Pancreas (tissue), 10 donors: ENCODE measurements at regions not wholly inside any gene's neighbourhood (a gene's known extent, or its start where the extent isn't known, plus 50 kb on each side); places are given as distances from the start of the nearest gene placed in this dataset.

Experiments
- ATAC-seq, 4 donors: fragments of 200-7000 bp; cut with Tn5 transposase; one replicate each; pipeline versions ENCODE4 v1.8.0 to v1.9.1; 2020; ENCODE audit warnings: mild to moderate bottlenecking in 4 of 4, moderate library complexity in 4 of 4
- DNase-seq, 6 donors: peaks; one replicate each; pipeline ENCODE4 v3.0.0-alpha.2; 2020
- FAIRE-seq: peaks from 2 replicates; lab custom pipeline; 2012; peaks lifted over from hg19 to GRCh38; lab: Jason Lieb, UNC
- H3K27ac ChIP-seq, 4 donors: fragments of 200-600 bp; sonication (generic); 1 replicate in 3 of 4; 2 replicates in 1 of 4; pipeline versions ENCODE4 v1.5.0 to v1.8.0; 2020
- H3K27me3 ChIP-seq, 4 donors: fragments of 200-600 bp; one replicate each; pipeline ENCODE4 v1.8.0; 2021
- H3K36me3 ChIP-seq, 3 donors: fragments of 200-600 bp; sonication (generic) in 1 of 3; one replicate each; pipeline versions ENCODE4 v1.5.0 to v1.8.0; 2020 to 2021
- H3K4me1 ChIP-seq, 3 donors: fragments of 200-600 bp; one replicate each; pipeline ENCODE4 v1.8.0; 2021
- H3K4me3 ChIP-seq, 4 donors: fragments of 200-600 bp; sonication (generic) in 2 of 4; one replicate each; pipeline versions ENCODE4 v1.5.0 to v1.8.0; 2020 to 2021
- H3K9me3 ChIP-seq, 4 donors: fragments of 200-600 bp; one replicate each; pipeline ENCODE4 v1.8.0; 2021
- WGBS, 2 donors: extraction: QIAGEN DNeasy Blood & Tissue Kit; methylation state at CpG; one replicate each; pipeline ENCODE4 v1.1.7; 2013; 5-methylcytosine and 5-hydroxymethylcytosine counted together
- intact Hi-C, 3 donors: fragments of 100-400 bp; cut with DNase I; formaldehyde crosslinking; loops; one replicate each; pipeline versions ENCODE4 v1.11.1 to v1.14.2; 2022
- TF ChIP-seq, protein P1 (sequence below), 4 donors: fragments of 200-600 bp; sonication (generic) in 3 of 4; IDR thresholded peaks; one replicate each; pipeline versions ENCODE4 v1.5.0 to v1.8.0; 2021; ENCODE audit warnings: antibody characterized with exemption in 4 of 4
- donor health status: healthy with polysubstance abuse.
- donor health status: DM: no; HTN: no; CAD: no; lungs with moderate emphysema.
- donor health status: DM: no; HTN: no; CAD: no.
- donor health status: control.
- donor health status: control.
- donor health status: Bipolar disorder and iron deficiency.
- donor health status: DM: yes; HTN: yes; CAD: no.
- donor health status: DM: no; HTN: no; CAD: no.
- donor health status: DM: no; HTN: no; CAD: no.
- donor health status: DM: yes; HTN: yes; CAD: no.

GRCh38 chr9:31958572-31958971 is 425.9 kb upstream of the ACO1 start:
- TF ChIP-seq, protein P1, sequence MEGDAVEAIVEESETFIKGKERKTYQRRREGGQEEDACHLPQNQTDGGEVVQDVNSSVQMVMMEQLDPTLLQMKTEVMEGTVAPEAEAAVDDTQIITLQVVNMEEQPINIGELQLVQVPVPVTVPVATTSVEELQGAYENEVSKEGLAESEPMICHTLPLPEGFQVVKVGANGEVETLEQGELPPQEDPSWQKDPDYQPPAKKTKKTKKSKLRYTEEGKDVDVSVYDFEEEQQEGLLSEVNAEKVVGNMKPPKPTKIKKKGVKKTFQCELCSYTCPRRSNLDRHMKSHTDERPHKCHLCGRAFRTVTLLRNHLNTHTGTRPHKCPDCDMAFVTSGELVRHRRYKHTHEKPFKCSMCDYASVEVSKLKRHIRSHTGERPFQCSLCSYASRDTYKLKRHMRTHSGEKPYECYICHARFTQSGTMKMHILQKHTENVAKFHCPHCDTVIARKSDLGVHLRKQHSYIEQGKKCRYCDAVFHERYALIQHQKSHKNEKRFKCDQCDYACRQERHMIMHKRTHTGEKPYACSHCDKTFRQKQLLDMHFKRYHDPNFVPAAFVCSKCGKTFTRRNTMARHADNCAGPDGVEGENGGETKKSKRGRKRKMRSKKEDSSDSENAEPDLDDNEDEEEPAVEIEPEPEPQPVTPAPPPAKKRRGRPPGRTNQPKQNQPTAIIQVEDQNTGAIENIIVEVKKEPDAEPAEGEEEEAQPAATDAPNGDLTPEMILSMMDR (IDR thresholded peaks at IDR 0.05) = no peak
- Histone ChIP-seq H3K4me3 (no peak overlapping the region), H3K9me3 (no peaks in the 10 kb centered on the region), H3K36me3 (no peaks in the 10 kb centered on the region), H3K27ac (no peak overlapping the region), H3K4me1 (no peaks in the 10 kb centered on the region), H3K27me3 (no peaks in the 10 kb centered on the region)
- 63 to 65% methylated on average over 1 of the region's 1 CpG for WGBS, 2 donors
- ATAC-seq (no peak), FAIRE-seq (no peak), DNase-seq (no peak)
- intact Hi-C loops = no loop called here

DNA sequence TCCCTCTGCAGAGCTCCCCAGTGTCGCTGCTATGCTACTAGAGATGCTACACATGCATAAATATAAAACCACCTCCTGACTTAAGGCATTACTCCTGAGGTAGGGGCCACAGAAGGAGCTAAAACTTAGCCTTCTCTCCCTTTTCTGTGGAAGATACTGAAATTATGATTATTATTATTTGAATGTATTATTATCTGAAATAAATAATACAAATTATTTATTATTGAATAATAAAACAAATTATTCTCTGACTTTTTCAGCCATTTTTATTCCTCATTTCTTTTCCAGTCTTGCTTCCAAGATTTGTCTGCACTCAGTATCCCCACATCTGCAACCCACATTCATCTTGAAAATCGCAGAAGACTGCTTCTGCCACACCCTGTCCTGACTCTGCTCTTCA is 414.9 kb upstream of the ACO1 start:
- ATAC-seq = no peak
- WGBS, 2 donors = 27 to 35% methylated on average over 2 of the region's 2 CpGs
- intact Hi-C loops = no loop called here
- no peaks in the 10 kb centered on the region for H3K27me3 ChIP-seq
- no peaks in the 10 kb centered on the region for H3K4me1 ChIP-seq
- FAIRE-seq = no peak
- no peak overlapping the region for H3K27ac ChIP-seq
- DNase-seq = no peak
- no peak overlapping the region for H3K4me3 ChIP-seq
- TF ChIP-seq, protein P1 (IDR thresholded peaks at IDR 0.05) = no peak
- H3K36me3 ChIP-seq = no peaks in the 10 kb centered on the region
- no peaks in the 10 kb centered on the region for H3K9me3 ChIP-seq

DNA sequence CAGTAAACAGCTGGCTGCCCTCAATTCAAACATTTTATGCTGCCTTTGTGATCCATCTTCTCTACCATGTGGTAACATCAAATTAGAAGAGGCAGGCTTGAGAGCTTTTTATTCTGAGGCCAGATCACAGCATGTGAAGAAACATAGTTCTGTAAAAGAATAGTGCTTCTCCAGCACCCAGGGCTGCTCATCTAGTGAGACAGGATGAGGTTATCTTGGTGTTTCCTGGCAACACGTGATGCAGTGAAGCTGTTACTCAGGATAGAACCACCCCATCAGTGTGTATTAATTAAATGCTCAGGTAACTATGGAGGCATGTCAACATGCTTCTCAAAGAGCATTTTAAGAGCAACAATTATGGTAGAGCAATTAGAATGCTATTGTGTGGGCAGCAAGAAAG is 400.5 kb upstream of the ACO1 start:
- ATAC-seq (peak in 1 of 4 donors; percentile 38), FAIRE-seq (no peak), DNase-seq (no peak)
- intact Hi-C loops = no loop called here
- Histone ChIP-seq H3K4me1 (no peaks in the 10 kb centered on the region), H3K27me3 (no peaks in the 10 kb centered on the region), H3K27ac (no peak overlapping the region), H3K9me3 (no peaks in the 10 kb centered on the region), H3K36me3 (no peaks in the 10 kb centered on the region), H3K4me3 (no peak overlapping the region)
- WGBS, 2 donors = 16 to 19% methylated on average over 1 of the region's 1 CpG
- TF ChIP-seq, protein P1 (IDR thresholded peaks at IDR 0.05) = no peak

GRCh38 chr9:31996331-31996730 is 388.1 kb upstream of the ACO1 start:
- Histone ChIP-seq H3K27me3 (no peaks in the 10 kb centered on the region), H3K9me3 (no peaks in the 10 kb centered on the region), H3K4me3 (no peak overlapping the region), H3K36me3 (no peaks in the 10 kb centered on the region), H3K4me1 (no peaks in the 10 kb centered on the region), H3K27ac (no peak overlapping the region)
- DNase-seq = no peak
- intact Hi-C loops = no loop called here
- 16 to 41% methylated on average over 1 of the region's 1 CpG for WGBS, 2 donors
- ATAC-seq = no peak
- FAIRE-seq = no peak
- TF ChIP-seq, protein P1 (IDR thresholded peaks at IDR 0.05) = no peak

GRCh38 chr9:32004431-32005076 is 379.9 kb upstream of the ACO1 start:
- no peak for DNase-seq
- ATAC-seq = peak in 1 of 4 donors; percentile 26

More at GRCh38 chr9:32004431-32005076, 379.9 kb upstream of the ACO1 start:
- Histone ChIP-seq H3K9me3 (no peaks in the 10 kb centered on the region), H3K4me1 (no peaks in the 10 kb centered on the region), H3K4me3 (no peak overlapping the region), H3K36me3 (no peaks in the 10 kb centered on the region), H3K27ac (no peak overlapping the region), H3K27me3 (no peaks in the 10 kb centered on the region)
- TF ChIP-seq, protein P1 (IDR thresholded peaks at IDR 0.05) = no peak
- no peak for FAIRE-seq
- 34% methylated on average over 7 of the region's 7 CpGs for WGBS, 2 donors
- intact Hi-C loops = no loop called here
